Astrocyte (in vitro differentiated cells and primary cell): ENCODE measurements at regions not wholly inside any gene's neighbourhood (a gene's known extent, or its start where the extent isn't known, plus 50 kb on each side); places are given as distances from the start of the nearest gene placed in this dataset.

Source experiments
- DNase-seq: peaks from one replicate; pipeline ENCODE4 v3.0.0-alpha.2; 2010; ENCODE audit warnings: low read depth
- FAIRE-seq: peaks from 2 replicates; lab custom pipeline; 2011; peaks lifted over from hg19 to GRCh38; lab: Jason Lieb, UNC
- H2AFZ ChIP-seq: 2 replicates; pipeline ENCODE4 v1.6.0; 2012; ENCODE audit warnings: low read depth, low read length, inconsistent platforms
- H3K27ac ChIP-seq: 2 replicates; pipeline ENCODE4 v1.5.1; 2011; ENCODE audit warnings: low read depth, low read length, inconsistent platforms
- H3K27me3 ChIP-seq: 2 replicates; pipeline ENCODE4 v1.6.0; 2011; ENCODE audit warnings: low read length, inconsistent platforms; ENCODE audit not compliant: insufficient read depth
- H3K36me3 ChIP-seq: 2 replicates; pipeline ENCODE4 v1.5.1; 2011; ENCODE audit warnings: low read length, inconsistent platforms; ENCODE audit not compliant: insufficient read depth
- H3K4me1 ChIP-seq: 2 replicates; pipeline ENCODE4 v1.5.1; 2011; ENCODE audit warnings: low read length, inconsistent platforms; ENCODE audit not compliant: insufficient read depth
- H3K4me2 ChIP-seq: 2 replicates; pipeline ENCODE4 v1.6.0; 2012; ENCODE audit warnings: low read length, inconsistent platforms
- H3K4me3 ChIP-seq: 2 replicates; pipeline ENCODE4 v1.5.1; 2011; ENCODE audit warnings: low read depth, mild to moderate bottlenecking, low read length, inconsistent platforms; ENCODE audit not compliant: insufficient read depth
- H3K79me2 ChIP-seq: 2 replicates; pipeline ENCODE4 v1.6.0; 2012; ENCODE audit warnings: mild to moderate bottlenecking, low read length, inconsistent platforms; ENCODE audit not compliant: insufficient read depth
- H3K9ac ChIP-seq: 2 replicates; pipeline ENCODE4 v1.6.0; 2012; ENCODE audit warnings: mild to moderate bottlenecking, low read length, inconsistent platforms
- H3K9me3 ChIP-seq: 2 replicates; pipeline ENCODE4 v1.5.1; 2012; ENCODE audit warnings: low read depth, mild to moderate bottlenecking, low read length, inconsistent platforms; ENCODE audit not compliant: insufficient read depth
- H4K20me1 ChIP-seq: 2 replicates; pipeline ENCODE4 v1.6.0; 2012; ENCODE audit warnings: low read length, inconsistent platforms; ENCODE audit not compliant: insufficient read depth
- H3K27ac Mint-ChIP-seq: one replicate; pipeline ENCODE4 v1.8.0; 2021; ENCODE audit warnings: mild to moderate bottlenecking, mixed read lengths; ENCODE audit not compliant: unreplicated experiment
- H3K27me3 Mint-ChIP-seq: one replicate; pipeline ENCODE4 v1.8.0; 2021; ENCODE audit warnings: low read depth, mixed read lengths; ENCODE audit not compliant: unreplicated experiment
- H3K36me3 Mint-ChIP-seq: one replicate; pipeline ENCODE4 v1.8.0; 2021; ENCODE audit warnings: low read depth, mixed read lengths; ENCODE audit not compliant: unreplicated experiment
- H3K4me1 Mint-ChIP-seq: one replicate; pipeline ENCODE4 v1.8.0; 2021; ENCODE audit warnings: low read depth, mixed read lengths; ENCODE audit not compliant: unreplicated experiment
- H3K4me3 Mint-ChIP-seq: one replicate; pipeline ENCODE4 v1.8.0; 2021; ENCODE audit warnings: mild to moderate bottlenecking, moderate library complexity, mixed read lengths; ENCODE audit not compliant: unreplicated experiment
- H3K9me3 Mint-ChIP-seq: one replicate; pipeline ENCODE4 v1.8.0; 2021; ENCODE audit warnings: mild to moderate bottlenecking, mixed read lengths; ENCODE audit not compliant: unreplicated experiment
- EZH2 ChIP-seq: IDR thresholded peaks from 2 replicates; pipeline ENCODE4 v1.6.1; 2012; ENCODE audit warnings: mild to moderate bottlenecking, low read length, inconsistent platforms; ENCODE audit not compliant: insufficient read depth
- TF ChIP-seq, protein P1 (sequence below): IDR thresholded peaks from 2 replicates; pipeline ENCODE4 v1.5.1; 2011; ENCODE audit warnings: low read depth, mild to moderate bottlenecking, inconsistent platforms, low read length, moderate library complexity; ENCODE audit not compliant: insufficient read depth

GRCh38 chr7:84354866-84355265 lies 160.3 kb upstream of the SEMA3A start:
- FAIRE-seq (peak; percentile 23), DNase-seq (no peak)
- H3K9me3 Mint-ChIP-seq, result peaks cover 2% of the 10 kb centered on the region
- H3K4me1 ChIP-seq, result no peaks in the 10 kb centered on the region
- no peak overlapping the region for H3K27ac ChIP-seq
- H3K27me3 ChIP-seq, result no peaks in the 10 kb centered on the region
- H4K20me1 ChIP-seq, result no peaks in the 10 kb centered on the region
- H3K27me3 Mint-ChIP-seq, result no peaks in the 10 kb centered on the region
- no peak for TF ChIP-seq EZH2
- TF ChIP-seq, protein P1, sequence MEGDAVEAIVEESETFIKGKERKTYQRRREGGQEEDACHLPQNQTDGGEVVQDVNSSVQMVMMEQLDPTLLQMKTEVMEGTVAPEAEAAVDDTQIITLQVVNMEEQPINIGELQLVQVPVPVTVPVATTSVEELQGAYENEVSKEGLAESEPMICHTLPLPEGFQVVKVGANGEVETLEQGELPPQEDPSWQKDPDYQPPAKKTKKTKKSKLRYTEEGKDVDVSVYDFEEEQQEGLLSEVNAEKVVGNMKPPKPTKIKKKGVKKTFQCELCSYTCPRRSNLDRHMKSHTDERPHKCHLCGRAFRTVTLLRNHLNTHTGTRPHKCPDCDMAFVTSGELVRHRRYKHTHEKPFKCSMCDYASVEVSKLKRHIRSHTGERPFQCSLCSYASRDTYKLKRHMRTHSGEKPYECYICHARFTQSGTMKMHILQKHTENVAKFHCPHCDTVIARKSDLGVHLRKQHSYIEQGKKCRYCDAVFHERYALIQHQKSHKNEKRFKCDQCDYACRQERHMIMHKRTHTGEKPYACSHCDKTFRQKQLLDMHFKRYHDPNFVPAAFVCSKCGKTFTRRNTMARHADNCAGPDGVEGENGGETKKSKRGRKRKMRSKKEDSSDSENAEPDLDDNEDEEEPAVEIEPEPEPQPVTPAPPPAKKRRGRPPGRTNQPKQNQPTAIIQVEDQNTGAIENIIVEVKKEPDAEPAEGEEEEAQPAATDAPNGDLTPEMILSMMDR, result no peak
- H2AFZ ChIP-seq, result no peak overlapping the region
- no peaks in the 10 kb centered on the region for H3K4me1 Mint-ChIP-seq
- no peaks in the 10 kb centered on the region for H3K36me3 ChIP-seq
- no peaks in the 10 kb centered on the region for H3K9me3 ChIP-seq
- H3K36me3 Mint-ChIP-seq, result no peaks in the 10 kb centered on the region
- H3K4me3 ChIP-seq, result no peak overlapping the region
- no peak overlapping the region for H3K27ac Mint-ChIP-seq
- H3K79me2 ChIP-seq, result no peaks in the 10 kb centered on the region
- H3K4me2 ChIP-seq, result no peak overlapping the region
- no peak overlapping the region for H3K9ac ChIP-seq
- H3K4me3 Mint-ChIP-seq, result no peak overlapping the region

- no peak for FAIRE-seq
- no peaks in the 10 kb centered on the region for H3K4me1 Mint-ChIP-seq
- no peaks in the 10 kb centered on the region for H3K27me3 Mint-ChIP-seq
Measured at GRCh38 chr7:84354030-84354429, 159.4 kb upstream of the SEMA3A start.

GRCh38 chr7:84339306-84339705 lies 144.7 kb upstream of the SEMA3A start:
- H3K36me3 Mint-ChIP-seq, result no peaks in the 10 kb centered on the region
- H3K9ac ChIP-seq, result no peak overlapping the region
- no peaks in the 10 kb centered on the region for H3K27me3 ChIP-seq
- no peaks in the 10 kb centered on the region for H3K9me3 ChIP-seq
- no peak overlapping the region for H2AFZ ChIP-seq
- no peaks in the 10 kb centered on the region for H3K79me2 ChIP-seq
- no peak overlapping the region for H3K4me3 Mint-ChIP-seq
- no peaks in the 10 kb centered on the region for H3K36me3 ChIP-seq
- H3K4me3 ChIP-seq, result no peak overlapping the region
- H4K20me1 ChIP-seq, result no peaks in the 10 kb centered on the region
- H3K27me3 Mint-ChIP-seq, result no peaks in the 10 kb centered on the region
- H3K4me1 Mint-ChIP-seq, result peaks cover 13% of the 10 kb centered on the region
- H3K4me1 ChIP-seq, result peaks cover 10% of the 10 kb centered on the region
- no peaks in the 10 kb centered on the region for H3K9me3 Mint-ChIP-seq
- TF ChIP-seq EZH2, result no peak
- TF ChIP-seq, protein P1, result no peak
- H3K27ac ChIP-seq, result no peak overlapping the region
- H3K27ac Mint-ChIP-seq, result no peak overlapping the region
- H3K4me2 ChIP-seq, result no peak overlapping the region
- peak; percentile 45 for DNase-seq
- no peak for FAIRE-seq

More at GRCh38 chr7:84354030-84354429, 159.4 kb upstream of the SEMA3A start:
- H3K4me1 ChIP-seq, result no peaks in the 10 kb centered on the region
- TF ChIP-seq, protein P1, result no peak
- TF ChIP-seq EZH2, result no peak
- H3K27ac ChIP-seq, result no peak overlapping the region
- H3K4me3 Mint-ChIP-seq, result no peak overlapping the region
- H3K9me3 Mint-ChIP-seq, result peaks cover 2% of the 10 kb centered on the region
- no peak overlapping the region for H3K4me3 ChIP-seq
- H3K79me2 ChIP-seq, result no peaks in the 10 kb centered on the region
- no peaks in the 10 kb centered on the region for H3K27me3 ChIP-seq
- H3K27ac Mint-ChIP-seq, result no peak overlapping the region
- no peaks in the 10 kb centered on the region for H3K9me3 ChIP-seq
- H3K36me3 Mint-ChIP-seq, result no peaks in the 10 kb centered on the region
- no peak for DNase-seq
- no peak overlapping the region for H3K9ac ChIP-seq
- no peak overlapping the region for H2AFZ ChIP-seq
- H3K4me2 ChIP-seq, result no peak overlapping the region
- H4K20me1 ChIP-seq, result no peaks in the 10 kb centered on the region
- H3K36me3 ChIP-seq, result no peaks in the 10 kb centered on the region
